ENCODE measurements at regions not wholly inside any gene's neighbourhood (a gene's known extent, or its start where the extent isn't known, plus 50 kb on each side); places are given as distances from the start of the nearest gene placed in this dataset.

DNA sequence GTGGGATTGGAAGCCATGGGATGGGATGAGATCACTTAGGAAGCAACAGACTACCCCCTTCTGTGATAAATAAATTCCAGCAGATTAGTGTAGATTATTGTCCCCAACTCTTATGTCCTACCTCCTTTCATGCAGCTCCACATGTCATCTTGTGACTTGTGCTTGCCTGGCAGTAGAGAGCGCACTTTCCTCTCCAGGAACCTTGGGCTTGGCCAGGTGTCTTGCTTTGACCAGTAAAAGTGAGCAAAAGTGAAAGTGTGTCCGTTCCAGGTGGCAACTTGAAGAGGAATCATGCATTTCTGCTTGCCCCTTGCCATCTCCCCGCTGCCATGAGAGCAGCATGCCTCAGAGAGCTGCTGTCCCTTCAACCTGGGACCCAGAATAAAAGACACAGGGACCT, 122.9 kb upstream of the ERG start:
- H3K27ac Mint-ChIP-seq (ENCODE audit: low read depth, unreplicated experiment), result no peak overlapping the region
- H3K36me3 Mint-ChIP-seq (ENCODE audit: insufficient read depth, unreplicated experiment), result no peaks in the 10 kb centered on the region
- no TSS peak for BruUV-seq (replicated peaks)
- no peak for DNase-seq (ENCODE audit: unreplicated experiment)
- H3K4me1 Mint-ChIP-seq (ENCODE audit: insufficient read depth, unreplicated experiment), result peaks cover 6% of the 10 kb centered on the region
- POLR2A ChIA-PET, result interaction anchor here (1.4 kb wide), 1 partner anchor 19 kb away, joined by 4 read pairs; no protein-coding TSS in a partner anchor
- no peak overlapping the region for H3K4me3 Mint-ChIP-seq (ENCODE audit: unreplicated experiment)
- H3K27me3 Mint-ChIP-seq (ENCODE audit: insufficient read depth, unreplicated experiment), result no peaks in the 10 kb centered on the region
- TF ChIP-seq, protein P1, sequence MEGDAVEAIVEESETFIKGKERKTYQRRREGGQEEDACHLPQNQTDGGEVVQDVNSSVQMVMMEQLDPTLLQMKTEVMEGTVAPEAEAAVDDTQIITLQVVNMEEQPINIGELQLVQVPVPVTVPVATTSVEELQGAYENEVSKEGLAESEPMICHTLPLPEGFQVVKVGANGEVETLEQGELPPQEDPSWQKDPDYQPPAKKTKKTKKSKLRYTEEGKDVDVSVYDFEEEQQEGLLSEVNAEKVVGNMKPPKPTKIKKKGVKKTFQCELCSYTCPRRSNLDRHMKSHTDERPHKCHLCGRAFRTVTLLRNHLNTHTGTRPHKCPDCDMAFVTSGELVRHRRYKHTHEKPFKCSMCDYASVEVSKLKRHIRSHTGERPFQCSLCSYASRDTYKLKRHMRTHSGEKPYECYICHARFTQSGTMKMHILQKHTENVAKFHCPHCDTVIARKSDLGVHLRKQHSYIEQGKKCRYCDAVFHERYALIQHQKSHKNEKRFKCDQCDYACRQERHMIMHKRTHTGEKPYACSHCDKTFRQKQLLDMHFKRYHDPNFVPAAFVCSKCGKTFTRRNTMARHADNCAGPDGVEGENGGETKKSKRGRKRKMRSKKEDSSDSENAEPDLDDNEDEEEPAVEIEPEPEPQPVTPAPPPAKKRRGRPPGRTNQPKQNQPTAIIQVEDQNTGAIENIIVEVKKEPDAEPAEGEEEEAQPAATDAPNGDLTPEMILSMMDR (IDR thresholded peaks at IDR 0.05; ENCODE audit: unreplicated experiment), result no peak
- CTCF ChIA-PET, result interaction anchor here (0.8 kb wide), 1 partner anchor 1083 kb away, joined by 3 read pairs; no protein-coding TSS in a partner anchor
- intact Hi-C loops (cut with micrococcal nuclease), result no loop called here
- H3K9me3 Mint-ChIP-seq (ENCODE audit: unreplicated experiment), result peaks cover 2% of the 10 kb centered on the region

DNA sequence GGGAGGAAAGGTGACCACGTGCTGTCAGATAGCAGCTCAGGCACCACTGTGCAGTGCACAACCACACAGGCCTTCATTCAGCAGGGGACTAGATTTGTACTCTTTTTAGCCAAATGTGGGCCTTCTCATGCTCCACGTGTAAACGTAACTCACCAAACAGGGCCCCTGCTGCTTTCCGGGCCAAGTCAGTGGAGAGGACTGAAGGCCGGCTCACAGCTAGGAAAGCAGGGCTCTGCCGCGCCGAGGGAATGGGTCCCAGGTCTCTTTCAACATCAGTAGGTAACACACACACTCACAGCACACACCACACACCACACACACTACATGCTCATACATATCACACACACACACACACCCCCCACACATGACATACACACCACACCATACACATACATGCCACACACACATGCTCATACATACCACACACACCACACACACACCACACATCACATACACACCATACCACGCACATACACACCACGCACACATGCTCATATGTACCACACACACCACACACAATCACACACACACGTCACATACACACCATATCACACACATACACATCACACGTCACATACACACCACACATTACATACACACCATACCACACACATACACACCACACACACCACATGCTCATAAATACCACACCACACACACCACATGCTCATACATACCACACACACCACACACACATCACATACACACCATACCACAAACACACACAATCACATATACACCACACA, 124.0 kb upstream of the ERG start:
- no peak for DNase-seq (ENCODE audit: unreplicated experiment)
- H3K4me3 Mint-ChIP-seq (ENCODE audit: unreplicated experiment), result no peak overlapping the region
- H3K36me3 Mint-ChIP-seq (ENCODE audit: insufficient read depth, unreplicated experiment), result no peaks in the 10 kb centered on the region
- TF ChIP-seq, protein P1 (IDR thresholded peaks at IDR 0.05; ENCODE audit: unreplicated experiment), result no peak
- intact Hi-C loops (cut with micrococcal nuclease), result no loop called here
- no peaks in the 10 kb centered on the region for H3K27me3 Mint-ChIP-seq (ENCODE audit: insufficient read depth, unreplicated experiment)
- H3K27ac Mint-ChIP-seq (ENCODE audit: low read depth, unreplicated experiment), result no peak overlapping the region
- POLR2A ChIA-PET, result interaction anchor here (1.4 kb wide), 1 partner anchor 18 kb away, joined by 4 read pairs; no protein-coding TSS in a partner anchor
- BruUV-seq (replicated peaks), result no TSS peak
- H3K4me1 Mint-ChIP-seq (ENCODE audit: insufficient read depth, unreplicated experiment), result peaks cover 6% of the 10 kb centered on the region
- no peaks in the 10 kb centered on the region for H3K9me3 Mint-ChIP-seq (ENCODE audit: unreplicated experiment)
- CTCF ChIA-PET, result interaction anchor here (0.6 to 0.8 kb wide), 3 partner anchors 8 to 1084 kb away, joined by 3 read pairs; no protein-coding TSS in a partner anchor

DNA sequence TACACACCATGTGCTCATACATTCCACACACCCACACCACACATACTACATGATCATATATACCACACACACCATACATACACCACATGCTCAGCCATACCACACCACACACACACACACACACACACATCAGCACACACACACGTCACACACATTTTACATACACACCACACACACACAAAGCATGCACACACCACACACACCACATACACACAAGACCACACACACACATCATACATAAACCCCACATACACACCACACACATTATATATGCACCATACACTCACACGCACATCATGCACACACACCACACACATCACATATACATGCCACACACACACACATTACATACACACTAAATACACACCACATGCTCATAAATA, 124.5 kb upstream of the ERG start:
- CTCF ChIA-PET, result no interaction called here

DNA sequence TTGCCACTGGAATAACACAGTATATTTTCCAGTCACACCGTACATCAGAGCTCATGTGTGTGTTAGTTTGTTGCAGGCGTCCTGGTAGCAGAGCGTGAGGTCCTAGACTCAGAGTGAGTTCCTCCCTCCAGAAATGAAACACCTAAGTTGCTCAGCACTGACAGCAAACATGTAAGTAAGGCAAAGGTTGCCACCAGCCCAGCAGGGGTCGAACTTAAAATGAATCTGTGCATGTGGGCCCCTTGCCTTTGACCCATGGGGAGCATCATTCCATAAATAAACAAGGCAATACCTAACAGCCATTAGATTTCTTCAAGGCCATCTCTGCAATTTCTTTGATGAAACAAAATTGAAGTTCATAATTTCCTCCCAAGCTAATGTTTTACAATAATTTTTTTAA, 125.3 kb upstream of the ERG start:
- TF ChIP-seq, protein P1 (IDR thresholded peaks at IDR 0.05; ENCODE audit: unreplicated experiment), result no peak
- intact Hi-C loops (cut with micrococcal nuclease), result no loop called here
- Mint-ChIP-seq H3K4me1 (ENCODE audit: insufficient read depth, unreplicated experiment) (peaks cover 6% of the 10 kb centered on the region), H3K36me3 (ENCODE audit: insufficient read depth, unreplicated experiment) (no peaks in the 10 kb centered on the region), H3K4me3 (ENCODE audit: unreplicated experiment) (no peak overlapping the region), H3K27ac (ENCODE audit: low read depth, unreplicated experiment) (no peak overlapping the region), H3K27me3 (ENCODE audit: insufficient read depth, unreplicated experiment) (no peaks in the 10 kb centered on the region), H3K9me3 (ENCODE audit: unreplicated experiment) (no peaks in the 10 kb centered on the region)
- BruUV-seq (replicated peaks), result no TSS peak
- CTCF ChIA-PET, result interaction anchor here (0.7 kb wide), 2 partner anchors 162 to 688 kb away, joined by 3 read pairs; no protein-coding TSS in a partner anchor
- POLR2A ChIA-PET, result interaction anchor here (1.5 kb wide), 1 partner anchor 13 kb away, joined by 3 read pairs; no protein-coding TSS in a partner anchor
- no peak for DNase-seq (ENCODE audit: unreplicated experiment)

More for the DNA sequence above, 124.5 kb upstream of the ERG start:
- no peaks in the 10 kb centered on the region for H3K27me3 Mint-ChIP-seq (ENCODE audit: insufficient read depth, unreplicated experiment)
- H3K36me3 Mint-ChIP-seq (ENCODE audit: insufficient read depth, unreplicated experiment), result no peaks in the 10 kb centered on the region
- intact Hi-C loops (cut with micrococcal nuclease), result no loop called here
- TF ChIP-seq, protein P1 (IDR thresholded peaks at IDR 0.05; ENCODE audit: unreplicated experiment), result no peak
- H3K27ac Mint-ChIP-seq (ENCODE audit: low read depth, unreplicated experiment), result no peak overlapping the region
- no peak overlapping the region for H3K4me3 Mint-ChIP-seq (ENCODE audit: unreplicated experiment)
- H3K4me1 Mint-ChIP-seq (ENCODE audit: insufficient read depth, unreplicated experiment), result peaks cover 6% of the 10 kb centered on the region
- BruUV-seq (replicated peaks), result no TSS peak
- POLR2A ChIA-PET, result interaction anchor here (1.5 kb wide), 1 partner anchor 13 kb away, joined by 3 read pairs; no protein-coding TSS in a partner anchor
- no peaks in the 10 kb centered on the region for H3K9me3 Mint-ChIP-seq (ENCODE audit: unreplicated experiment)
- no peak for DNase-seq (ENCODE audit: unreplicated experiment)

Measured in MCF 10A (cell line).